ENCODE measurements at regions not wholly inside any gene's neighbourhood (a gene's known extent, or its start where the extent isn't known, plus 50 kb on each side); places are given as distances from the start of the nearest gene placed in this dataset.

DNA sequence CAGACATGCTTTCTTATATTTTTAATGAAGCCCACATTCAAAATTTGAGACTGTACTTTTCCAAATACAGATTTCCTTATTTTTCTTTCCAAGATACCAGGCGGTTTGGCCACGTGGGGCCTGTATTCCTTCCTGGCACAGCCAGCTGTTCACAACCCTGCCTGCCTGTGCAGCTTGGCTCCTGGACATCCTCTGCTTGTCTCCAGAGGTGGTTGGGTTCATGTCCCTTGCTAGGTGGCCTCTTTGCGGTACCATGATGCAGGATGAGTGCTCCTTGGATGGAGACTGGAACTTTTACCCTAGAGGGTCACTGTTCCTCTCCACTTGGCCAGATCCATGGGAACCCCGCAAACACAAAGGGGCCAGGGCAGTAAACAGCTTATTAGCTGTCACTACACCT is 297.5 kb upstream of the MSX2 start:
- TF ChIP-seq POLR2A (IDR thresholded peaks at IDR 0.05; ENCODE audit: low read length) (no peak), GATA1 (IDR thresholded peaks at IDR 0.05; ENCODE audit: low read depth, low read length) (no peak)

Measured in erythroblast (primary cell).